Retinal pigment epithelial cell (primary cell): ENCODE measurements at regions not wholly inside any gene's neighbourhood (a gene's known extent, or its start where the extent isn't known, plus 50 kb on each side); places are given as distances from the start of the nearest gene placed in this dataset.

Experiments
- DNase-seq: peaks from one replicate; pipeline ENCODE4 v3.0.0-alpha.2; 2010; ENCODE audit warnings: low read depth
- H3K4me3 ChIP-seq: 2 replicates; pipeline ENCODE4 v1.5.1; 2011; ENCODE audit warnings: mild to moderate bottlenecking, low read length, control low read depth, moderate library complexity
- CTCF ChIP-seq: conservative IDR thresholded peaks from 2 replicates; pipeline ENCODE4 v1.5.1; 2011; ENCODE audit warnings: low read depth, low read length, control low read depth, inconsistent platforms

GRCh38 chr3:120853416-120853815, 54.6 kb upstream of the STXBP5L start:
- DNase-seq, result no peak
- H3K4me3 ChIP-seq, result no peak overlapping the region

GRCh38 chr3:120854908-120855526, 53.0 kb upstream of the STXBP5L start:
- TF ChIP-seq CTCF, result no peak
- no peak overlapping the region for H3K4me3 ChIP-seq
- no peak for DNase-seq

More at GRCh38 chr3:120853416-120853815, 54.6 kb upstream of the STXBP5L start:
- TF ChIP-seq CTCF, result no peak

- TF ChIP-seq CTCF, result no peak
- no peak overlapping the region for H3K4me3 ChIP-seq
- peak; percentile 14 for DNase-seq
These were observed 52.2 kb upstream of the STXBP5L start for GRCh38 chr3:120855665-120856437.
